ENCODE measurements at regions not wholly inside any gene's neighbourhood (a gene's known extent, or its start where the extent isn't known, plus 50 kb on each side); places are given as distances from the start of the nearest gene placed in this dataset.

DNA sequence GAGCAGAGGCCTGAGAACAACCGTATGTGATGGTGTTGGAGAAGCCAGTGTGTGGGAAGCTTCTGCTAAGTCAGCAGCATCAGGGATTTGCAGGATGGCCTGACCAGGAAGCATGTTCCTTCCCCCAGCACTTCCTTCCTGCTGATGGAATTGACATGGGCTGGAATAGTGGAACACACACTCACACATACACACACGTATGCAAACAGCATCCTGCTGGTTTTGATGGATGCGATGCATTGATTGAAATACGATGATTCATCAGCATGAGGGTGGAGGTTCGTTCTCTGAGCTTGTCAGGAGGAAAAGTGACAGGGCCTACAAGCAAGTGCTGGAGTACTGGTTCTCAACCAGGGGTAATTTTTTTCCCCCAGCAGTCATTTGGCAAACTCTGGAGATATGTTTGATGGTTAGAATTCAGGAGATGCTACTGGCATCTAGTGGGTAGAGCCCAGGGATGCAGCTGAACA lies 229.1 kb downstream of the NFATC2 start:
- H3K36me3 ChIP-seq (ENCODE audit: low read depth, missing control alignments): no peaks in the 10 kb centered on the region
- no peaks in the 10 kb centered on the region for H3K27me3 ChIP-seq
- no peak overlapping the region for H3K27ac ChIP-seq
- TF ChIP-seq CTCF (IDR thresholded peaks at IDR 0.05) (no peak), POLR2A (IDR thresholded peaks at IDR 0.05) (no peak)
- no peak overlapping the region for H3K4me3 ChIP-seq
- intact Hi-C loops (cut with DNase I; ENCODE audit: low total_unique reads): no loop called here
- no peaks in the 10 kb centered on the region for H3K9me3 ChIP-seq
- H3K4me1 ChIP-seq: no peaks in the 10 kb centered on the region
- DNase-seq: no peak
- 76 to 87% methylated on average over 5 of the region's 5 CpGs for WGBS, 2 donors

- H3K4me1 ChIP-seq: no peaks in the 10 kb centered on the region
- WGBS, 2 donors: 64 to 74% methylated on average over 3 of the region's 3 CpGs
- no peak overlapping the region for H3K4me3 ChIP-seq
- H3K27ac ChIP-seq: no peak overlapping the region
- H3K9me3 ChIP-seq: no peaks in the 10 kb centered on the region
- no peak for DNase-seq
- H3K27me3 ChIP-seq: no peaks in the 10 kb centered on the region
- H3K36me3 ChIP-seq (ENCODE audit: low read depth, missing control alignments): no peaks in the 10 kb centered on the region
- no peak for TF ChIP-seq POLR2A (IDR thresholded peaks at IDR 0.05)
- TF ChIP-seq CTCF (IDR thresholded peaks at IDR 0.05): no peak
- intact Hi-C loops (cut with DNase I; ENCODE audit: low total_unique reads): no loop called here
These were observed 230.1 kb downstream of the NFATC2 start for GRCh38 chr20:51312480-51312783.

- Histone ChIP-seq H3K9me3 (no peaks in the 10 kb centered on the region), H3K4me3 (no peak overlapping the region), H3K36me3 (ENCODE audit: low read depth, missing control alignments) (no peaks in the 10 kb centered on the region), H3K27ac (no peak overlapping the region), H3K27me3 (no peaks in the 10 kb centered on the region), H3K4me1 (no peaks in the 10 kb centered on the region)
- intact Hi-C loops (cut with DNase I; ENCODE audit: low total_unique reads): no loop called here
- no peak for DNase-seq
- 71 to 74% methylated on average over 12 of the region's 12 CpGs for WGBS, 2 donors
- TF ChIP-seq CTCF (IDR thresholded peaks at IDR 0.05) (no peak), POLR2A (IDR thresholded peaks at IDR 0.05) (no peak)
These were observed 230.7 kb downstream of the NFATC2 start for GRCh38 chr20:51311636-51312479.

- peak; percentile 50 for DNase-seq
- intact Hi-C loops (cut with DNase I; ENCODE audit: low total_unique reads): no loop called here
- H3K4me1 ChIP-seq: peaks cover 7% of the 10 kb centered on the region
- no peaks in the 10 kb centered on the region for H3K9me3 ChIP-seq
- TF ChIP-seq POLR2A (IDR thresholded peaks at IDR 0.05) (no peak), CTCF (IDR thresholded peaks at IDR 0.05) (no peak)
- no peak overlapping the region for H3K27ac ChIP-seq
- WGBS, 2 donors: 68 to 76% methylated on average over 2 of the region's 2 CpGs
- H3K27me3 ChIP-seq: no peaks in the 10 kb centered on the region
- H3K36me3 ChIP-seq (ENCODE audit: low read depth, missing control alignments): no peaks in the 10 kb centered on the region
- H3K4me3 ChIP-seq: no peak overlapping the region
These were observed 232.3 kb downstream of the NFATC2 start for GRCh38 chr20:51310216-51310615.

DNA sequence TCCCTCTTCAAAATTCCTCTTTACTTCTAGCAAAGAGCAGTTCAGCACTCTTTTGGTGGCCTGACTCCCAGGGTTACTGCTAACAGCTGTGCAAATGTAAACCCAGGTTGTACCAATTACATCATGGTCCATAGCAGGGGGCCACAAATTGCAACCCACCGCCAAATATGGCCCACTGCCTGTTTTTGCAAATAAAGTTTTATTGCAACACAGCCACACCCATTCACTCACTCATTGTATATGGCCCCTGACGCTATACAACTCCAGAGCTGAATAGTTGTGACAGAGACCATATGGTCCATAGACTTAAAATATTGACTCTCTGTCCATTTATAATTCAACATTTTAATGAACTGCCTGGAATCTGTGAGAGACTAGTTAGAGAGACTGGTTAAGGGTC lies 233.4 kb downstream of the NFATC2 start:
- no peak for TF ChIP-seq CTCF (IDR thresholded peaks at IDR 0.05)
- no peak for TF ChIP-seq POLR2A (IDR thresholded peaks at IDR 0.05)
- DNase-seq: no peak
- Histone ChIP-seq H3K27me3 (no peaks in the 10 kb centered on the region), H3K36me3 (ENCODE audit: low read depth, missing control alignments) (no peaks in the 10 kb centered on the region), H3K9me3 (no peaks in the 10 kb centered on the region), H3K4me3 (no peak overlapping the region), H3K27ac (no peak overlapping the region), H3K4me1 (peaks cover 7% of the 10 kb centered on the region)
- intact Hi-C loops (cut with DNase I; ENCODE audit: low total_unique reads): loop anchor here (5.0 kb wide), 1 partner anchor 322 kb away; no protein-coding TSS in a partner anchor
- 82 to 91% methylated on average over 2 of the region's 2 CpGs for WGBS, 2 donors
